HG03108 (cell line): ENCODE measurements at regions not wholly inside any gene's neighbourhood (a gene's known extent, or its start where the extent isn't known, plus 50 kb on each side); places are given as distances from the start of the nearest gene placed in this dataset.
"Not testable (repeated sequence)": the region's sequence is repeated elsewhere in the genome, so short reads cannot be mapped to it uniquely, and the experiment has no call there.

Experiments used
- ATAC-seq: cut with Tn5 transposase; IDR thresholded peaks from one replicate; pipeline ENCODE4 v1.9.1; 2021; ENCODE audit warnings: moderate library complexity; ENCODE audit not compliant: unreplicated experiment

DNA sequence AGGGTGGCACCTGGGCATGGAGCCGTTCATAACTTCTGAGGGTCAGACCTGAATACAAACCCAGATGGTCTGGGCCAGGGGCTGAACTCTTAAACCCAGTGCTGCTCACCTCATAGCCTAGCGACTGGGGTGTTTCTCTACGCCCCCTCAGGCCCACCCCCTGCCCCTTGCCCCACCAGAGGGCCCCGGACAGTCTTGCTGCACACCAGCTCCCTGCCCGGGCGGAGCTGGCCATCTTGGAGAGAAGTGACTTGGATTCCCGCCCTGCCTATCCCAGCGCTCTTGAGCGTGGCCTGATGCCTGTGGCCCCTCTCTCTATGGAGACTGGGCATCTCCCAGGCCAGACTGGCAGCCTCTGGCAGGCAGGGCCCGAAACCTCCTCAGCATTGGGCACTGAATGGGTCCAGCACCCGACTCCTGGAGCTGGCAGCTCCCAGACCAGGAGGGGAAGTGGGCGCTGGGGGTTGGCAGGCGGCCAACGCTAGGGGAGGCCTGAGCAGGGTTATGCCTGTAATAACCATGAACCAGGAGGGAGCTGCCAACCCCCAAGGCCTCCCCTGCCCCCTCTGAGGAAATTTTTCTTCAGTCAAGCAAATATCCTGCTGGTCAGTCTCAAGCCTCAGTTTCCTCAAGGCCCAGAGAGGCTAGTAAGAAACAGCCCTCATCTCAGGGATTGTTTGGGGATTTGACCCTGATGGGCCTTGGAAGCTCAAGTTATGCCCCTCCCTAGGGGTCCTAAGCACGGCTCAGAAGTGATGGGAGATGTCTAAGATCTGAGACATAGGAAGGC lies 169.5 kb downstream of the VEGFA start:
- ATAC-seq: no peak

DNA sequence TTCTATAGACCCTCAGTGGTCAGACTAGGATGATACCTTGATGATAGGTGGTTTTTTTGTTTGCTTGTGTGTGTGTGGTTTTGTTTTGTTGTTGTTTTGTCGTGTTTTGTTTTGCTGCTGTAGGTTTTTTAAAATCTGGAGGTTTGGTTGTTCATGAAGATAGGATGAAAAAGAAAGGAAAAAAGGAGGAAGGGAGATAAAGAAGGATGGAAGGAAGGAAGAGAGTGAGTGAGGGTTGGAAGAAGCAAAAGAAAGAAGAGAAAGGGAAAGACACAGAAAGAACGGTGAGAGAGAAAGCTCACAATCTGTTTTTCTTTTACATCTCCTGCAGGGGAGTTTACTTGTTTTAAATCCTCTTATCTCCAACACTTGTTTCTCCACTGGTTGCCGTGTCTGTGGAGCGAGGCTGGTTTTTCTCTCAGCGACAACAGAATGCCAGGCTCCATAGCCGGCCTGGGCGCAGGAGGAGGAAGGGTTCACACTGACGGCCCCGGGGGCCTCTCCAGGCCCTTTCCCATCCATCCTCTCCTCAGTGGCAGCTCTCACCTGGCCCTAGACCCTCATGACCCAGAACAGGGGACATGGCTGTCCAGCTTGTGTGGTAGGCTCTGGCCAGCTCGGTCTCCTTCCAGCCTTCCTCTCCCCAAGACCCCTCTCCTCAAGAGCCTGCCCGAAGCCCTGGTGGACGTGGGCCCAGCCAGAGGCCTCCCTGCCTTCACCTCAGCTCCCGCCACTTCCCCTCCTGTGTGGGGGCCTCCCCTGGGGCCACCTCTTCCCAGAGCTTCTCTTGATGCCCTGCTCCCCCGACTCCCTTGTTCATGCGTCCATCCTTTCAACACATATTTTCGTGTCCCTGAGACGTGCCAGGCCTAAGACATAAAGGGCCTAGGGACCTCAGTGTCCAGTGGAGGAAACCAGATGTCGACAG lies 168.4 kb downstream of the VEGFA start:
- no peak for ATAC-seq

DNA sequence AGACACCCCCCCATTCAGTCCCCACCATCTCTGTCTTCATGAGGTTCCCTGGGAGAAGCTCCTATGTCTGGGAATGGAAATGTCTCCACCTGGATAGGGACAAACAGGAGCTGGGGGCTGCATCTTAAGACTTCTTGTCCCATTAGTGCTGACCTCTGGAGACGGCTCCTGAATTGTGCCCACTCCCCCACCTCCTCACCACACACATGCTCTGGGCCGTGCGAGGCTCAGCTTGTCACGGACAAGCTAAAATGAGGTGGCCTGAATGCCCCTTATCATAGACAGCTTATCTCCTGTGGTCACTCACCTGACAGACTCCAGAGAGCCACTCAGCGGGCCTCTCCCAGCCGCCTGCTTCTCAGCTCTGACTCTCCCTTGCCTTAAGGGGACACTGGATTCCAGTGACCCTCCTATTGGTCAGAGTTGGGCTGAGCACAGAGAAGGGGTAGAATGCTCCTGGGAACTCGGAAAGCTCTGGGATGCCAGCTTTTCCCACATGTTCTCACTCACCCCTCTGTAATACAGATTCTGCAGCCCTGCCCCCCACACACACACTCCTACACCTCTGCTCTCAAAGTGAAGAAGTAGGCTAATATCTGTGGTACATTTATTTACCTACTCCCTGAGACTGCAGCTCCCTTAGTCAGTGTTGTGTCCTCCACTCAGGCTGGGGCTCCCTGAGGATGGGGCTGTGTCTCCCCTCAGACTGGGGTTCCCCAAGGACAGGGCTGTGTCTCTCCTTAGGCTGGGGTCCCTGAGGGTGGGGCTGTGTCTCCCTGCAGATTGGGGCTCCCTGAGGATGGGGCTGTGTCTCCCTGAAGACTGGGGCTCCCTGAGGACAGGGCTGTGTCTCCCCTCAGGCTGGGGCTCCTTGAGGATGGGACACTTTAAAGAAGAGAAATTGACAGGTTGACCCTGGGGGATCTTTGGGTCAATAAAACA lies 167.5 kb downstream of the VEGFA start:
- ATAC-seq: no peak

DNA sequence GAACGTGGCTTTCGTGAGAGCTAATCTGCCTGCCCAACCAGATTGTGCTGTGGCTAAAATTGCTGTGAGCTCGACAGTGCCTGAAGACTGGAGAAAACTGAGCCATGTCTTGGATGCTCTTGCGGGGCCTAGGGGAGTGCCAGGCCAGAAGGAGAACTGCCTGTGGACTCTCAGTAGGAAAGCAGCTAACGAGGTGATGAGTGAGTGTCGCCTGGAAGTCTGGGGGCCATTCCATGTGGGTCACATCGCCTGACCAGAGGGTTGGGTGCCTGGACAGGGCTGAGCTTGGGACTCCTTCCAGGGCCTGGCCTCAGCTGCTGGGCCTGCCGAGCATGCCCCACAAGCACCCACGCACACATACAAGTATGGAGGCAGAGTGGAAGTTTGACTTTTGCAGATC lies 166.5 kb downstream of the VEGFA start:
- no peak for ATAC-seq

DNA sequence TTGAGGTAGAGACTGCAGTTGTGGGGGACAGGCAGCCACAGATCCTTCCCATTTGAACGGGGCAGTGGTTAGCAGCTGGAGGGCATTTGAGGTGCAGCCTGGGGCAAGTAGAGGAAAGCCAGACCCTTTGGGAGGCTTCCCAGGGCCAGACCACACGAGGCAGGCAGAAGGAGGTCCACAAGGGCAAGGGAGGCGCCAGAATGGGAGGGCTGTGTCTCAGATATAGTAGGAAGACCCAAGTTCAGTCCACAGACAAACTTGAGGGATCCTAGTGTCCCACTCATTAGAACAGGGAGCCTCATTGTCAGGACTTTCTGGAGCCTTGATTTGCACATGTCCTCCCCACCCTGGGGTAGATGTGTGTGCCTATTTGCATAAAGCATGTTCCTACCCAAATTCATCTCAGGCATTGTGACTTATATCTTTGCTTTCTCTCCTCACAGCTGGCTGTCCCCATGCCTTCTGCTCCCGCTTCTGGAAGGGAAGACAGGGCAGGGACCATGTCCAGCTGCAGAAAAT lies 166.0 kb downstream of the VEGFA start:
- ATAC-seq: no peak

GRCh38 chr6:43934803-43935602 lies 165.0 kb downstream of the VEGFA start:
- no peak for ATAC-seq

GRCh38 chr6:43934183-43934802 lies 164.3 kb downstream of the VEGFA start:
- ATAC-seq: no peak

GRCh38 chr6:43933148-43933885 lies 163.3 kb downstream of the VEGFA start:
- no peak for ATAC-seq

DNA sequence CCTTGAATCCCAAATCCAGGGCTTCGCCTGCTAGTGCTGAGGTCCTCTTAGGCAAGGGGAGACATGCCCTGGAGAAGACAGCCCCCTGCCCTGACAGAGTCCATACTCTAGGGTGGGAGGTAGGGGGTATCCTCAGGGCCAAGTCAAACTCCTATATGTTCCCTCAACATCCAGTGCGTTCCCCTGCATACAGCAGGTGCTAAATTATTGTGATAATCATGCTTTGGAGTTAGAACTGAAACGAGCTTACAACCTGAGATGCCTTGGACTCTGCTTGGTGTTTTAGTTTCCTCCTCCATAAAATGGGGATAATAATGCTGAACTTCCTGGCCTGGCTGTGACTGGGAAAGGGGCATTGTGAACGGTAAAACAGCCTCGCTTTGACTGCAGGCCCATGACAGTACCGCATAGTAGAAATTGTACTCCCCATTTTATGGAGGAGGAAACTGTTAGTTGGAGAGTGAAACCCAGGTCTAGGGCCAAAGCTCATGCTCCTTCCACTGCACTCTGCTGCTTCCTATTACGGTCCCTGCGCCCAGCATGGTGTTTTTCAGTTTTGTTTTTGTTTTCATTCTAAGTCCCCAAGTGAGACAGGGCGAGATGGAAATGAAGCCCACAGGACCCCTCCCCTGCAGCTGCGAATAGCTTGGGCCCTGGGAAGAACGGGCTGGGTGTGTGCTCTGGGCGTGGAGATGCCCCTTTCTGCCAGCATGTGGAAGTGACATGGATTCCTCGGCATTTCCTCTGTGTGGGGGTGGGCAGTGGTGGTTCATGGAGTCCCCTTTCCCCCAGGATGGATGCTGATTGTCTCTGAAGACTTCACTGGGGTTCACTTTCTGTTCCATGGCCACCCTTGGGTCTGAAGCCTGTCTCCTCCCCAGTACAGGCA lies 162.5 kb downstream of the VEGFA start:
- no peak for ATAC-seq

DNA sequence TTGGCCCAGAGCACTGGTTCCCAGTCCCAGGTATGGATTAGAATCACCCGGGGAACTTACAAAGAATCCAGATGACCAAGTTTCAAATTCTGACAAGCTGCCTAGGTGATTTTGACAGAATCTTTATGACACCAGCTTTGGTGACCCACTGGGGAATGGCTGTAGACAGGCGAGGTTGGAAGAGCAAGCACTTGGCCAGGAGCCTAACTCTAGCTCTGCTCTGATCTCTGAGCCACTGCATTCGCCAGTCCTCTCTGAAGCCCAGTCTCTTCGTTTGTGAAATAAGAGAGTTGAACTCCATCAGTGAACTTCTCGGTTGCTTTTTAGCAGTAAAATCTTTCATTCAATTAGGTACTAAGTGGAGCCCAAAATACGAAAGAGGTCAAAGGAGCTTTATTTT lies 161.2 kb downstream of the VEGFA start:
- ATAC-seq: no peak

- no peak for ATAC-seq
Measured at GRCh38 chr6:43930440-43931154, 160.6 kb downstream of the VEGFA start.

DNA sequence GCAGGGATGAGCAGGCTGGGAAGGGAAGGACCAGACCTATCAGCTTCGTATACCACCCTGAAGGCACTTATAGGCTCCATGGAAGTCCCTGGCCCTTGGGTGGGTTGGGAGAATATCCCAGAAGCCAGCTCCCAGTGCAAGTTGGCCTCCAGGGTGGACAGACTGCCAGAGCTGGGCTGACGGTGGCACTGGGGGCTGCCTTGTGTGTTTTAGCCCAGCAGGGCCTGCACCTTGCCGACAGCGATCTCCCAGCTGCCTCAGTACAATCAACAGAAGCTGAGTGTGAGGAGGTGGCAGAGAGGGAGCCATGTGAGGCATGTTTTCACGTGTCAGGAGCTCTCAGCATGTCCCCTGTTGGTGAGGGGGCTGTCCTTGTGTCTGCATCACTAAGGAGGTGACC lies 159.5 kb downstream of the VEGFA start:
- no peak for ATAC-seq

DNA sequence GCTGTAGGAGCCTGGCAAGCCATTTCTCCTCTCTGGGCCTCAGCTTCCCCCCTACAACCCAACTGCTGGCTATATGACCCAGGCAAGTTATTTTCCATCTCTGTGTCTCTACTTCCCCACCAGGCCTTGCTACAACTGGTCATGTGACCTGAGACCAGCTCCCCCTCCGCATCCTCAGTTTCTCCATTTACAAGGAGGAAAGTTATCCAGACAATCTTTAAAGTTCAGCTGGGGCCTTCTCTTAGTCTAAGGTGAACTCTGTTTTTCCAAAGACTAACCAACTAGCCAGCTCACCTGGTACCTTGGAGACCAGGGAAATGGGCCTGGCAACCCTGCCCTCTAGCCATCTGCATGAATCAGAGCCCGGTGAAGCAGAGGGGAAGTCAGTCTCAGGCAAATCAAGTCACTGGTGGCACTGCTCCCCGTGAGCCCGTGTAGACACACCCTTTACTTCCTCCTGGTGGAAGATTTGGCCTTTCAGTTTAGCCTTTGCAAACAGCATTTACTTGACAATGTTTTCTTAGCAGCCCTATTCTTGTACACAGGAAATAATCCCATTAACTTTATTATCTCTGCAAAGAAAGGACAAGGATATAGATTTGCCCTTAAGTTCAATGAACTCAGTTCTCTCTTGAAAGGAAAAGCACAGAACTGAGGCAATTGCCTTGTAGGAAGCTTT lies 157.7 kb downstream of the VEGFA start:
- no peak for ATAC-seq

DNA sequence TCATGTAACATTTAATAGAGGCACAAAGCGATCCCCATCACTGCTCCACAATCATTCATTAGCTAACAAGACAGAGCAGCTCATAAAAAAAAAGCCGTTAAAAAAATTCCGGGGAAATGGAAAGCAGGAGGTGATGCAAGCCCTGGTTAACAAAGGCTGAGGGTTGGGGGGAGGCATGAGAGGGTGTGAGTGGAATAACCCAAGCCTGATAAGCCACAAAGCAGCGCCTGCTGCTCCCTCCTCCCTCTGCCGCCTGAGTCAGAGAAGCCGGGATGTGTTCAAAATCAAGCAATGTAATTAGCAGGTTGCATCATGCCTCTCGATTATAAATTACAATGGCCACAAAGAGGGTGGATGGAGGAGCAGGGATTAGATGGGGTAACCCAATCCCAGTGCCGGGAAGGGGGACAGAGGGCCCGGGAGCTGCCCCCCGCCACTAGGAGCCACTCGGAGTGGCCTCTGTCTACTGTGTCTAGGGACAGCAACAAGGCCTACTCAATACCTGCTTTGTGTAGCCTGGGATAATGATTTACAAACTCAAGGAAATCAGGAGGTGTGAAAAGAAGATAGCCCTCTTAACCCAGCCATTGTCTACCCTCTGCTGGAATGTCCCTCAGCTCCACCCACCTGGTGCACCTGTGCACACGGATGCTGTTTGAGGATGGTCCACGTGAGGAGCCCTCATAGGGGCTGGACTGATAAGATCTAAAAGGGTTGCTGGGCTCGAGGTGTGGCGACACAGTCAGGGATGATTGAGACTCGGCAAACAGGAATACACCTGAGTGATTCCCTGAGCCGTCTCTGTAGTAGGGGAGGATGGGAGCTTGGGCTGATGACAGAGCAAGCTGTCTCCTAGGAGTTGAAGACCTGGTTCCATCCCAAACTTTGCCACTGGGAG lies 156.9 kb downstream of the VEGFA start:
- no peak for ATAC-seq

- not testable (repeated sequence) for ATAC-seq
Measured at GRCh38 chr6:43925636-43926139, 155.7 kb downstream of the VEGFA start.
